NCI-H69 (cell line): ENCODE measurements at regions not wholly inside any gene's neighbourhood (a gene's known extent, or its start where the extent isn't known, plus 50 kb on each side); places are given as distances from the start of the nearest gene placed in this dataset.
A peak's percentile ranks its signal among the peaks of the same experiment; 100 is the strongest.

Experiments
- DNase-seq: peaks from one replicate; lab custom pipeline; 2025; lab: John Stamatoyannopoulos, UW

DNA sequence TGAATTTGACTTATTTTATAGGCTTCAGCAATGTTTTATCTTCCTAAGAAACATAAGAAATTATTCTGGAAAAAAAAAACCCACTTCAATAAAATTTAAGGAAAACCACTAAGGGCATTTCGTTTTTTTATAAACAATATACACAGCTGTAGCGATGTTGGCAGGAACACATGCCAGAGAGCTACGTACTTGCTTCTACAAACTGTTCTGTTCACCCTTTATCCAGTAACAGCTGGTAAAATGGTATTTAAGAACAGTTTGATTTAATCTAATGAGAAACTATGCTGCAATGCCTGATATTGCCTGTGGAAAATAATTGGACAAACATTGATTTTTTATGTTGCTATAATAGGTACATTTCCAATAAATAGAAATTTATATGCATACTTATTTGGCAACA, 137.2 kb upstream of the DACH1 start:
- DNase-seq = no peak

DNA sequence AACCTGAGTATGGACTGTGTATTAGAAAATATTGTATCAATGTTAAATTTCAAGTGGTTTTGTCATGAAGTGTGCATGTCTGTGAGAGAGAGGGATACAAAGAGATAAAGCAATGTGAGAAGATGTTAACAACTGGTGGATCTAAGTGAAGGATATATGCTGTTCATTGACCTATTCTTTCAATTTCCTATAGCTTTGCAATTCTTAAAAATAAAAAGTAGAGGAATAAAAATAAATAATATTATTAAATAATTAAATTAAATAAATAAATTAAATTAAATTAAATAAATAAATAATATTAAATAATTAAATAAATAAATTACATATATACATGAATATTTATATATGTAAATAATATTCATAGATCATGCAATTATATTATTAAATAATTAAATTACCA, 131.2 kb upstream of the DACH1 start:
- no peak for DNase-seq

DNA sequence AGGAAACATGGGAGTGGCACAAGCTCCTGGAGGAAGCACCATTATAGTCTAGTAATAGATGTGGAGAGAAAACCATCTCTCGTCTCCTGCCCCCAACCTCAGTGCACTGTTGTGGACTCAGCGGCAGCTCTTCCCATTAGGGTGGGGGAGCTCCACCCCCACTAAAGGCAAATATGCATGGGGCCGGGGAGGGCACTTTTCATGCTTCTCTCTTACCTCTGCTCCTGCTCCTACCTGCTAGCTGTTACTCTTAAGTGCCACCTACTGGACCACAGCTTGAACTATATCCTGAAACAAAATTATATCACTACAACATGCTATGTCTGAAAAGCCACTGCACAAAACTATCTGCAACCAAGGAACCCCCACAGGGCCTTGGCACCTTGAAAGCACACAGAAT, 112.6 kb upstream of the DACH1 start:
- peak; percentile 89 for DNase-seq

- no peak for DNase-seq
Measured at GRCh38 chr13:71977028-71977427, 110.0 kb upstream of the DACH1 start.

GRCh38 chr13:71967990-71968389, 101.0 kb upstream of the DACH1 start:
- DNase-seq = no peak

- DNase-seq = no peak
Measured at GRCh38 chr13:71964491-71965100, 97.6 kb upstream of the DACH1 start.

- DNase-seq = no peak
Measured at GRCh38 chr13:71962735-71963134, 95.7 kb upstream of the DACH1 start.

DNA sequence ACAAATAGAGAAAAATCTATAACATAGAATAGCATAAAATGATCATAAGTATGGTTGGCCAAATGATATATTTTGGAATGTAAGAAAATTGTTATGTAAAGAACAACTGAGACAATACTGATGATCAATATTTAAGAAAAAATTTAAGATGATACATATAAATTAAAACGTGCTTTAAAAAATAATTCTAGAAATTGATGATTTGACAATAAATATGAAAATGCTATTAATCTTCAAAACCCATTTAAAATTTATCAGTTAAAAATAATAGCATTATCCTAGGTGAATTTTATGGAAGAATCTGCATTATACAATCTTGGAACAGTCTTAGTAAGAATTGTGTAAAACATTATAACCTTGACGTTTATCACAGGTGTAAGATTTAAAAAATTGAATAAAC, 95.1 kb upstream of the DACH1 start:
- DNase-seq = no peak

DNA sequence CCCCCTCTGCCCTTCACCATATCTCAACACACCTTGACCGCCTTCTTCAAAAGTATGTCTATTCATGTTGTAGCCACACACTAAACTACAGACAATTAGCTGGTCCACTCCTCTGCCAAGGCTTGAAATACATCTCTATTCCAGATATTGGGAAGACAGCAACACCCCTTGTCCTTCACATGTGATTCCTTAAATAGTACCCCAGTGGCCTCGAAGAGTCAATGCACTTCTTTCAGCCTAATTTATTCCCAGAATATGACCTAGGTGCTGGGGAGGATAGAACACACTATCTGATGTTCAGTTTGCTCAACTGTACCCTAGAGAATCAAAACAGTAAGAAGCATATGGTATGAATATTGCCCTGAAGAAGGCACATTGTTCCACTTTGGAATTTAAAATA, 82.4 kb upstream of the DACH1 start:
- no peak for DNase-seq

DNA sequence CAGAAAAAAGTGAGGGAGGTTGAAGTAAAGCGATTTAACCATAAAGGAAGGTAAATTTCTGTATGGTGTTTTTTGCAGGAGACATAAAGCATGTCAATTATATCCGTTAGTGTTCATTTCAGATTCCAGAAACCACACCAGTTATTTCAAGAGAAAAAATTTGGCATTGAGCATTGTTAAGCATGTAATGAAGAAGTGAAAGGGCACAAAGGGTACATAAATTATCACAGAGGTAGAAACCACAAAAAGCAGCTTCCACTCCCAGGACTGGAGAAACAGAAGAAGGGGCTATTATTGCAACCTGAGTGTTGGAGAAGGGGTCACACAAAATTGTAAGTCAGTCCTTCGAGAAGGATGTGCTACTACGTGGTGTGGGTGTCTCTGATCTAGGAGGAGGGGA, 72.2 kb upstream of the DACH1 start:
- no peak for DNase-seq

GRCh38 chr13:71935166-71935840, 68.3 kb upstream of the DACH1 start:
- DNase-seq = peak; percentile 55

DNA sequence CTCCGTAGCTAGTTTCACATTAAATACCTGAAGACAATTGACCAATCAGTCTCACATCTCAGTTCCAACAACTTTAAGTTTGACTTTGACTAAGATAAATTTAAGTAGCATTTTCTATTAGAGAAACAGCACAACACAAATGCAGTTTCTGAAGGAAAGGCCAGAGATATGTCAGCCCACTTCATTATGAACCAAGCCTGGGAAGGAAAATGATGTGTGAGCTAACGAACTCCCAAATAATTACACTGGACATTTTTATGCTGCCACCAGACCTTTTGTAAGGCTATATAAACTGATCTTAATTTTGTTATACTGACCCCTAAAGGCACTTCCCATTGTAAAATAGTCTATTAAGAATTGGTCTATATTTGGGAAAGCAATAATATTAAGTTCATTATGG, 57.9 kb upstream of the DACH1 start:
- no peak for DNase-seq

- DNase-seq = peak; percentile 24
Measured at GRCh38 chr13:71922194-71922593, 55.2 kb upstream of the DACH1 start.
